ENCODE measurements at regions not wholly inside any gene's neighbourhood (a gene's known extent, or its start where the extent isn't known, plus 50 kb on each side); places are given as distances from the start of the nearest gene placed in this dataset.

DNA sequence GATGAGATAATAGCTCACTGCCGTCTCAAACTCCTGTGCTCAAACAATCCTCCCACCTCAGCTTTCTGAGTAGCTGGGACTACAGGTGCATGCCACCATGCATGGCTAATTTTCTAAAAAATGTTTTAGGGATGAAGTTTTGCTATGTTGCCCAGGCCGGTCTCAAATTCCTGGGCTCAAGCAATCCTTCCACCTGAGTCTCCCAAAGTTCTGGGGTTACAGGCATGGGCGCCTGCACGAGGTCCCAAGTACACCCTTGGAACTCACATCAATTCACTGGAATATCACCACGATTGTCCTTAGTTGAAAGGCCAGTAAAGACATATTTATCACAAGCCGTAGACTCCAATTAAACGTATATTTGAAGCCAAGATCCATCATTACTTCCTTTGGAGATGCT is 184.6 kb downstream of the IRX1 start:
- no peaks in the 10 kb centered on the region for H3K79me2 ChIP-seq (ENCODE audit: control insufficient read depth, insufficient read depth, low read length)
- ATAC-seq (ENCODE audit: low read depth) (no peak), DNase-seq (no peak)
- peaks cover 0 to 17% (median 0%) of the 10 kb centered on the region in 3 donors for H3K9me3 ChIP-seq (ENCODE audit: control extremely low read depth in 1 of 3, control insufficient read depth in 2 of 3, insufficient read depth in 1 of 3, low read length in 2 of 3)
- intact Hi-C loops (cut with micrococcal nuclease), result no loop called here
- no peak overlapping the region for H3K27ac ChIP-seq (ENCODE audit: low read length in 2 of 2)
- H3K4me1 ChIP-seq (ENCODE audit: control insufficient read depth in 2 of 2, insufficient read depth in 2 of 2, low read length in 2 of 2), result no peaks in the 10 kb centered on the region
- Mint-ChIP-seq H3K4me3 (no peak overlapping the region), H3K27ac (no peak overlapping the region), H3K27me3 (no peaks in the 10 kb centered on the region), H3K4me1 (no peaks in the 10 kb centered on the region), H3K9me3 (ENCODE audit: insufficient read depth) (no peaks in the 10 kb centered on the region)
- H3K9ac ChIP-seq (ENCODE audit: low read length), result no peak overlapping the region
- H3K4me2 ChIP-seq (replicated peaks; ENCODE audit: low read depth, low read length, poor library complexity, severe bottlenecking), result no peak overlapping the region
- no peak overlapping the region for H3K4me3 ChIP-seq (ENCODE audit: control extremely low read depth in 1 of 5, extremely low read depth in 1 of 5, insufficient read depth in 1 of 5, low read depth in 2 of 5, low read length in 4 of 5)
- no peak overlapping the region for H2AFZ ChIP-seq (ENCODE audit: insufficient read depth, low read depth, low read length, poor library complexity, severe bottlenecking)
- ChIA-PET POLR2A (no interaction called here), CTCF (no interaction called here)
- no peak for TF ChIP-seq EZH2 (IDR thresholded peaks at IDR 0.05; ENCODE audit: borderline replicate concordance, insufficient read depth, low read depth, low read length, poor library complexity, severe bottlenecking)
- no peak for TF ChIP-seq CTCF (IDR thresholded peaks at IDR 0.05)
- no peaks in the 10 kb centered on the region for H4K20me1 ChIP-seq (ENCODE audit: control insufficient read depth, insufficient read depth, low read length, poor library complexity, severe bottlenecking)
- no peaks in the 10 kb centered on the region for H3K36me3 ChIP-seq (replicated peaks in 1 of 2; ENCODE audit: control extremely low read depth in 1 of 2, control insufficient read depth in 1 of 2, extremely low read depth in 1 of 2, insufficient read depth in 2 of 2, low read length in 1 of 2)
- 94% methylated on average over 4 of the region's 7 CpGs for WGBS (ENCODE audit: insufficient coverage)
- no peaks in the 10 kb centered on the region for H3K27me3 ChIP-seq (replicated peaks in 1 of 4; ENCODE audit: control extremely low read depth in 1 of 4, control insufficient read depth in 3 of 4, insufficient read depth in 4 of 4, low read length in 3 of 4)

- no peak overlapping the region for H3K27ac ChIP-seq (ENCODE audit: low read length in 2 of 2)
- no peaks in the 10 kb centered on the region for H3K4me1 ChIP-seq (ENCODE audit: control insufficient read depth in 2 of 2, insufficient read depth in 2 of 2, low read length in 2 of 2)
- no peak for TF ChIP-seq CTCF (IDR thresholded peaks at IDR 0.05)
- TF ChIP-seq EZH2 (IDR thresholded peaks at IDR 0.05; ENCODE audit: borderline replicate concordance, insufficient read depth, low read depth, low read length, poor library complexity, severe bottlenecking), result no peak
- Mint-ChIP-seq H3K9me3 (ENCODE audit: insufficient read depth) (no peaks in the 10 kb centered on the region), H3K27me3 (no peaks in the 10 kb centered on the region), H3K27ac (no peak overlapping the region), H3K4me1 (no peaks in the 10 kb centered on the region), H3K4me3 (no peak overlapping the region)
- no peaks in the 10 kb centered on the region for H3K27me3 ChIP-seq (replicated peaks in 1 of 4; ENCODE audit: control extremely low read depth in 1 of 4, control insufficient read depth in 3 of 4, insufficient read depth in 4 of 4, low read length in 3 of 4)
- no peak overlapping the region for H3K4me2 ChIP-seq (replicated peaks; ENCODE audit: low read depth, low read length, poor library complexity, severe bottlenecking)
- no peaks in the 10 kb centered on the region for H3K79me2 ChIP-seq (ENCODE audit: control insufficient read depth, insufficient read depth, low read length)
- H3K9me3 ChIP-seq (ENCODE audit: control extremely low read depth in 1 of 3, control insufficient read depth in 2 of 3, insufficient read depth in 1 of 3, low read length in 2 of 3), result peaks cover 0 to 18% (median 0%) of the 10 kb centered on the region in 3 donors
- WGBS (ENCODE audit: insufficient coverage), result 92% methylated on average over 10 of the region's 11 CpGs
- no peak overlapping the region for H2AFZ ChIP-seq (ENCODE audit: insufficient read depth, low read depth, low read length, poor library complexity, severe bottlenecking)
- CTCF ChIA-PET, result no interaction called here
- H3K9ac ChIP-seq (ENCODE audit: low read length), result no peak overlapping the region
- ATAC-seq (ENCODE audit: low read depth) (no peak), DNase-seq (no peak)
- H3K36me3 ChIP-seq (replicated peaks in 1 of 2; ENCODE audit: control extremely low read depth in 1 of 2, control insufficient read depth in 1 of 2, extremely low read depth in 1 of 2, insufficient read depth in 2 of 2, low read length in 1 of 2), result no peaks in the 10 kb centered on the region
- H4K20me1 ChIP-seq (ENCODE audit: control insufficient read depth, insufficient read depth, low read length, poor library complexity, severe bottlenecking), result no peaks in the 10 kb centered on the region
- H3K4me3 ChIP-seq (ENCODE audit: control extremely low read depth in 1 of 5, extremely low read depth in 1 of 5, insufficient read depth in 1 of 5, low read depth in 2 of 5, low read length in 4 of 5), result no peak overlapping the region
- POLR2A ChIA-PET, result no interaction called here
- intact Hi-C loops (cut with micrococcal nuclease), result no loop called here
Measured at GRCh38 chr5:3780907-3781306, 185.3 kb downstream of the IRX1 start.
